WTC11 (cell line): ENCODE measurements at regions not wholly inside any gene's neighbourhood (a gene's known extent, or its start where the extent isn't known, plus 50 kb on each side); places are given as distances from the start of the nearest gene placed in this dataset.

Experiments
- ATF6 ChIP-seq: sonication (generic); formaldehyde crosslinking; IDR thresholded peaks from 2 replicates; pipeline ENCODE4 v1.8.1; 2023; ENCODE audit warnings: mild to moderate bottlenecking, missing genetic modification reagents
- CTCF ChIP-seq: fragments of 200-600 bp; IDR thresholded peaks from 2 replicates; pipeline ENCODE4 v1.8.0; 2022; ENCODE audit warnings: antibody characterized with exemption
- HMGXB4 ChIP-seq: sonication (generic); formaldehyde crosslinking; IDR thresholded peaks from 2 replicates; pipeline ENCODE4 v1.8.1; 2023; ENCODE audit warnings: mild to moderate bottlenecking, moderate library complexity, missing genetic modification reagents
- IRF2 ChIP-seq: sonication (generic); formaldehyde crosslinking; IDR thresholded peaks from 2 replicates; pipeline ENCODE4 v1.8.0; 2022; ENCODE audit warnings: low read depth, missing genetic modification reagents, borderline replicate concordance
- PREB ChIP-seq: sonication (generic); formaldehyde crosslinking; IDR thresholded peaks from 2 replicates; pipeline ENCODE4 v1.8.1; 2022; ENCODE audit warnings: mild to moderate bottlenecking, missing genetic modification reagents, moderate library complexity, borderline replicate concordance
- SP1 ChIP-seq: sonication (generic); formaldehyde crosslinking; conservative IDR thresholded peaks from 2 replicates; pipeline ENCODE4 v1.8.1; 2022; ENCODE audit warnings: missing genetic modification reagents
- ZNF138 ChIP-seq: sonication (generic); formaldehyde crosslinking; conservative IDR thresholded peaks from 2 replicates; pipeline ENCODE4 v1.8.1; 2022; ENCODE audit warnings: mild to moderate bottlenecking, moderate library complexity, missing genetic modification reagents

- TF ChIP-seq HMGXB4 (CRISPR knock-in tag): no peak
- TF ChIP-seq ZNF138: no peak
- TF ChIP-seq SP1 (CRISPR knock-in tag): no peak
- TF ChIP-seq PREB (CRISPR knock-in tag): no peak
- no peak for TF ChIP-seq CTCF
- TF ChIP-seq IRF2: no peak
- no peak for TF ChIP-seq ATF6 (CRISPR knock-in tag)
Observed at GRCh38 chr13:34750078-34750931, 191.8 kb upstream of the NBEA start.
